ENCODE measurements at regions not wholly inside any gene's neighbourhood (a gene's known extent, or its start where the extent isn't known, plus 50 kb on each side); places are given as distances from the start of the nearest gene placed in this dataset.

GRCh38 chr4:41331224-41331623 is 74.5 kb downstream of the UCHL1 start:
- Histone ChIP-seq H3K9me3 (no peaks in the 10 kb centered on the region), H3K4me1 (no peaks in the 10 kb centered on the region), H3K4me3 (no peak overlapping the region), H3K27ac (no peak overlapping the region), H3K27me3 (no peaks in the 10 kb centered on the region), H3K36me3 (ENCODE audit: low read depth, missing control alignments) (no peaks in the 10 kb centered on the region)
- 40 to 44% methylated on average over 2 of the region's 2 CpGs for WGBS, 2 donors
- intact Hi-C loops (cut with DNase I; ENCODE audit: low total_unique reads), result no loop called here
- no peak for DNase-seq
- TF ChIP-seq, protein P1, sequence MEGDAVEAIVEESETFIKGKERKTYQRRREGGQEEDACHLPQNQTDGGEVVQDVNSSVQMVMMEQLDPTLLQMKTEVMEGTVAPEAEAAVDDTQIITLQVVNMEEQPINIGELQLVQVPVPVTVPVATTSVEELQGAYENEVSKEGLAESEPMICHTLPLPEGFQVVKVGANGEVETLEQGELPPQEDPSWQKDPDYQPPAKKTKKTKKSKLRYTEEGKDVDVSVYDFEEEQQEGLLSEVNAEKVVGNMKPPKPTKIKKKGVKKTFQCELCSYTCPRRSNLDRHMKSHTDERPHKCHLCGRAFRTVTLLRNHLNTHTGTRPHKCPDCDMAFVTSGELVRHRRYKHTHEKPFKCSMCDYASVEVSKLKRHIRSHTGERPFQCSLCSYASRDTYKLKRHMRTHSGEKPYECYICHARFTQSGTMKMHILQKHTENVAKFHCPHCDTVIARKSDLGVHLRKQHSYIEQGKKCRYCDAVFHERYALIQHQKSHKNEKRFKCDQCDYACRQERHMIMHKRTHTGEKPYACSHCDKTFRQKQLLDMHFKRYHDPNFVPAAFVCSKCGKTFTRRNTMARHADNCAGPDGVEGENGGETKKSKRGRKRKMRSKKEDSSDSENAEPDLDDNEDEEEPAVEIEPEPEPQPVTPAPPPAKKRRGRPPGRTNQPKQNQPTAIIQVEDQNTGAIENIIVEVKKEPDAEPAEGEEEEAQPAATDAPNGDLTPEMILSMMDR (IDR thresholded peaks at IDR 0.05), result no peak
- no peak for TF ChIP-seq POLR2A (IDR thresholded peaks at IDR 0.05)

DNA sequence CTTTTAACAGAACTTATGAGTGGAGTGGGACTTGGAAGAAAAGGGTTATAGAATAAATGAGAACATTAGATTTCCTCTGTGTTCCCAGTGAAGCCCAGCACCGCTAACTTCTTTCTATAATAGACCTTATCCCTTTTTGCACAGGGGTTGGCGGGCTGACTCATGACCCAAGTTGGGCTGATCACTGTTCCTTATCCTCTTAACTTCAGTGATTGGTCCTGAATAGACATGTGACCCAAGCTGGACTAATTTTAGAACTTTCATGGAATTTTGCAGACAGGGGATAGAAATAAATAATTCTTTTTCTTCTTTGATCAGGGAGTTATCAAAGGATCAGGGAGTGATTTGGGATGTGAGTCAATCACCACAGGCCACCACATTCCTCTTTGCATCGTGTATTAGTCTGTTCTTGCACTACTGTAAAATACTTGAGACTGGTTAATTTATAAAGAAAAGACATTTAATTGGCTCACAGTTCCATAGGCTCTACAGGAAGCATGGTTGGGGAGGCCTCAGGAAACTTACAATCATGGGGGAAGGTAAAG is 75.9 kb downstream of the UCHL1 start:
- TF ChIP-seq POLR2A (IDR thresholded peaks at IDR 0.05), result no peak
- TF ChIP-seq, protein P1 (IDR thresholded peaks at IDR 0.05), result no peak
- Histone ChIP-seq H3K27ac (no peak overlapping the region), H3K4me1 (no peaks in the 10 kb centered on the region), H3K27me3 (no peaks in the 10 kb centered on the region), H3K9me3 (no peaks in the 10 kb centered on the region), H3K36me3 (ENCODE audit: low read depth, missing control alignments) (no peaks in the 10 kb centered on the region), H3K4me3 (no peak overlapping the region)
- intact Hi-C loops (cut with DNase I; ENCODE audit: low total_unique reads), result no loop called here
- 88 to 91% methylated on average over 3 of the region's 3 CpGs for WGBS, 2 donors
- no peak for DNase-seq

DNA sequence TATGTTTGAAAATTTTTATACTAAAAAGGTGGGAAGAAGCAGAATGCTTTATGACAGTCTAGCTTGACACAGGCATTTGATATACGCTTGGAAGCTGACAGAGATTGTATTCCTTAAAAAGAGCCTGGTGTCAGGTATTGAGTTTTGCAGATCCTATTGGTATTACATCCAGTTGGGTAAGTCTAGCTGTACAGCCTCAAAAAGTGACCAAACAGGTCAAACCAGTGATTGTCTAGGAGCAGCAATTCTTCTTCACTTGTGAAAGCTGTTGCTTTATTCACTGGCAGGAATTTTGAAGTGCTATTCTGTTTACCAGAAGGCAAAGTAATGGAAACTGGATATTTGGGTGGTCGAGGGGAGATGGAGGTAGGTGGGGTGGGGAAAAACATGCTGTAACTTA is 77.5 kb downstream of the UCHL1 start:
- TF ChIP-seq, protein P1 (IDR thresholded peaks at IDR 0.05), result no peak
- no peak for TF ChIP-seq POLR2A (IDR thresholded peaks at IDR 0.05)
- Histone ChIP-seq H3K27ac (no peak overlapping the region), H3K4me1 (no peaks in the 10 kb centered on the region), H3K4me3 (no peak overlapping the region), H3K36me3 (ENCODE audit: low read depth, missing control alignments) (no peaks in the 10 kb centered on the region), H3K9me3 (no peaks in the 10 kb centered on the region), H3K27me3 (no peaks in the 10 kb centered on the region)
- intact Hi-C loops (cut with DNase I; ENCODE audit: low total_unique reads), result no loop called here
- no peak for DNase-seq
- WGBS, 2 donors, result 89 to 96% methylated on average over 2 of the region's 2 CpGs

DNA sequence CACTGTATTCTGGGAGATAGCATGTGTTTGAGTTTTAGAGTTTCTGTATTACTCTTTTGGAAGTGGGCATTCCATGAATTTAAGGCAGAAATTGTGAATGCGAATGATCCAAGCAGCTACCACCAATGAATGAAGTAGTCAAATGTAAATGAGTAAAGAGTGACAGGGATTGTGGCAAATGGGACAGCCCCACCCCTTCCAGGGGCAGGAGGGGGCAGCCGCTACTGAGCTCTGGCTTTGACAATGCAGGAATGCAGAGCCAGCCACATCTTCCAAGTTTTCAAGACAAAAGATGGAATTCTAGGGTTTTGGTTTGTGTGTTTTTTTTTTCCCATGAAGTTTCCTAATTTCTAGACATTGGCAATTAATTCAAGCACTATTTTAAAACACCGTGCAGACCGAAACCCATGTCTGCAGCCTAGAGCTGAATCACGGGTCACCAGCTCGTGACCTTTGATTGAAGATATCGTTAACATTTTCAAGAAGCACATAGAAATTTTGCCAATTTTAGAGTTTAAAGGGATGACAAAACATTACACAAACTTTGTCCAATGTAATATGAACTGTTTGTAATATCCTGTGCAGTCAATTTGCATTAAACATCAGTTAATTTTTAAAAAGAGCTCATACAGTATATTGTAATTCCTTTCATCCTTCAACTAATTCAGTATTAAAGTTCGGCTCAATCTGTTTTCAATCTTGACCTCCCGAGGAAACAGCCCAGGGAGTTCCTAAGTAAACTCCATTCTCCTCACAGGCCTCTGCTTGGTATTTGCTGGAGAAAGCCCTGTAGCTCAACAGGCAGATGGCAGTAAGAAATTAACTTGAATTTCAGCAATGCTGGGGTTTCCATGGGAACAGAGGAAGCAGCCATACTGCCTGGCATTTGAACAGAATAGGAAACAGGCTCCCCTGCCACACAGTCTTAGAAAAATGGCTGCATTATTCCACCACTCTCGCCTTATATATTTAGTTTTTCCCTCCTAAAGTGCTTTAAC is 83.4 kb downstream of the UCHL1 start:
- TF ChIP-seq, protein P1 (IDR thresholded peaks at IDR 0.05), result no peak
- TF ChIP-seq POLR2A (IDR thresholded peaks at IDR 0.05), result no peak
- 65 to 75% methylated on average over 10 of the region's 10 CpGs for WGBS, 2 donors
- Histone ChIP-seq H3K36me3 (ENCODE audit: low read depth, missing control alignments) (no peaks in the 10 kb centered on the region), H3K9me3 (no peaks in the 10 kb centered on the region), H3K27me3 (no peaks in the 10 kb centered on the region), H3K4me3 (no peak overlapping the region), H3K4me1 (no peaks in the 10 kb centered on the region), H3K27ac (no peak overlapping the region)
- intact Hi-C loops (cut with DNase I; ENCODE audit: low total_unique reads), result no loop called here
- no peak for DNase-seq
